COLO668 (cell line): ENCODE measurements at regions not wholly inside any gene's neighbourhood (a gene's known extent, or its start where the extent isn't known, plus 50 kb on each side); places are given as distances from the start of the nearest gene placed in this dataset.

Experiments
- DNase-seq: peaks from one replicate; lab custom pipeline; 2025; ENCODE audit not compliant: unreplicated experiment; lab: John Stamatoyannopoulos, UW

DNA sequence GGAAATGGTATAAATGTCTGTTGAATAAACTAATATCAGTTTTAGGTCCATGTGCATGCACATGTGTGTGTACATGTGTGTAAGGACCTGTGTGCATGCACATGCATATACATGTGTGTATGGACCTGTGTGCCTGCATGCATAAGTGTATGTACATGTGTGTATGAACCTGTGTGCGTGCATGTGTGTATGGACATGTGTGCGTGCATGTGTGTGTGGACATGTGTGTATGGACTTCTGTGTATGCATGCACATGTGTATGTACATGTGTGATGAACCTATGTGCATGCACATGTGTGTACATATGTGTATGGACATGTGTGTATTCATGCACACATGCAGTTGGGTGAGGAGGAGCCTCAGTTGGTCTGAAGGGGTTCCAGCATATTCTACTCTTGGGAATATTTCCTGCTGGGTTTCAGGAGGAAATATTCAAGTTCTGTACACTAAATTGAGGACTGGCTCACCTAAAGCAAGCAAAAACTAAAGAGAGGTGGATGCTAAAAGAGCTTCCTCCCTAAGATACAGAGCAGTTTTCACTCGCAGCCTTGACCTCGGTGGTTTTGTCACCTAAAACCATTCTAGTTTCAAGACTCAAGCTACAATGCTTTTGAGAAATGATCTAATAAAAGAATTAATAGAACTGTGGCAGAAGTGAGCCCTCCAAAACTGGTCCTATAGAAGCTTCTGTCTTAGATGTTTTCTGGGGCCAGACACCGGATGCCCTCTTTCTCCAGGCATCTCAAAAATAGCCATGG, 742.8 kb downstream of the MAFB start:
- no peak for DNase-seq

- no peak for DNase-seq
These were observed 744.2 kb downstream of the MAFB start for GRCh38 chr20:39944861-39945260.

DNA sequence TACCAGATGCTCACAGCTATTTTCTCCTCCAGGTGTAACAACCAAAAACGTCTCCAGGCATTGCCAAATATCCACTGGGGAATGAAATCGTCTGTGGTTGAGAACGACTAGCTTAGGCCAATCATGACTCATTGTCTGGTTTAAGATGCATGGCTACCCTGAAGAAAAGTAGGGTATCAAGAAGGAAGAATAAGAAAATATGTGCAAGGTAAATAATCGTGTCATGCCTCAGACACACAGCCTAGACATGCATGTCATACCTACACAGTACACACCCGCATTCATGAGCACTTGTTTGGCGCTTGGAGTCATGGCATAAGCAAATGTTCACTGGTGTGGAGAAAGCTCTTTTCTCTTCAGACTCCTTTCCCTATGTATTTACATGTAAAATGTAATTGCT, 745.7 kb downstream of the MAFB start:
- no peak for DNase-seq

DNA sequence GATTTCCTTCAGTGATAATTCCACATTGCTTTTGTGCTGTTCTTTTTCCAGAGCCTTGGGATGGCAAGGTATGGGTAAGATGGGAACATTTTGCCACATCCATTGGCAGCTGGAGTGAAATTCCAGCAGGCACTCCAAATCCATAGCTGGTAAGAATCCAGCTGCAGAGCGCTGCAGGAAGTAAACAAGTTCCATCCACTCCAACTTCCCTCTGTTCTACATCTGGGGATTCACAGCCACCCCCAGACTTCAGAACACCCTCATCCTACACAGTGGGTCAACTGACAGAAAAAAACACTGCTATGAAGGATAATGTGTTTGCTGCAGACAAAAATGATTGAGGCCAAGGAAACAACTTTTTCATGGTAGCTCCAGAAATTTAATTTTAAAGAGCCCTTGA, 747.8 kb downstream of the MAFB start:
- DNase-seq = no peak

- DNase-seq = no peak
These were observed 749.7 kb downstream of the MAFB start for GRCh38 chr20:39939241-39939865.

GRCh38 chr20:39936401-39936800, 752.6 kb downstream of the MAFB start:
- DNase-seq = no peak

DNA sequence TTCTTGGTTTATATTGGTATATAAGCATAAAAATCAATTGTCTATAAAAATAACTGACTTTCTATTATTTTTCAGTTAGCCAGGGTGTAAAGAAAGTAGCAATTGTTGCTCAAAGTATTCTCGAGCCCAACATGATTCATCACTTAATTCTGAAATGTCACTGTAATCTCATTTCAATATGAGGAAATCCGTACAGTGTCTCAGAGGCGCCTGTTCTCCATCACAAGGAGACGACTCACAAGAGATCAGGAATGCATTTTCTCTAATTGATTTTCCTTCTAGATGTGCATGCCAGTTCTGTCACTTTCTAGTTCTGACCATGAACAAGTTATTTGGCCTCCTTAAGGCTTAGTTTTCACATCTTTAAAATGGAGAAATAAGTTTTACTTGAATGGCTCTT, 753.1 kb downstream of the MAFB start:
- DNase-seq = no peak

GRCh38 chr20:39916236-39916765, 772.7 kb downstream of the MAFB start:
- DNase-seq = no peak

GRCh38 chr20:39913274-39913673, 775.8 kb downstream of the MAFB start:
- no peak for DNase-seq

- no peak for DNase-seq
These were observed 777.5 kb downstream of the MAFB start for GRCh38 chr20:39911497-39911896.

- no peak for DNase-seq
These were observed 778.5 kb downstream of the MAFB start for GRCh38 chr20:39910536-39910935.

- DNase-seq = no peak
These were observed 779.6 kb downstream of the MAFB start for GRCh38 chr20:39909447-39909846.

- DNase-seq = no peak
These were observed 784.4 kb downstream of the MAFB start for GRCh38 chr20:39904476-39905112.

- DNase-seq = no peak
These were observed 785.1 kb downstream of the MAFB start for GRCh38 chr20:39903806-39904465.

DNA sequence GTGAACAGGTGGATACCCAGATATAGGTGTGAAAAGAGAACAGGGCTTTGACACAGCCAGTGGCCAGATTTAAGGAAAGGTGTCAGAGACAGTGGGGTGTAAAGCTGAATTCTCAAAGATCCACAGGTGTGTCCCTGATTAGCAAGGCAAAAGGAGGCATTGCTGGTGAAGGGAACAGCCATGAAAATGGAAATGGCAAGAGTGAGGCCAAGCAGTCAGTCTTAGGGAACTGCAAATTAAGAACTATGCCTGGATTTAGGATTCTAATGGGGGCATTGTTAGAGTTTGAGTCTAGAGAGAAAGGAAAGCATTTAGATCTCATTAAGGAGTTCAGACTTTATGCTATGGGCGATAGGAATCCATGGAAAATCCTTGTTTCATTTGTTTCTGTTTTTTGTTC, 789.2 kb downstream of the MAFB start:
- DNase-seq = no peak

DNA sequence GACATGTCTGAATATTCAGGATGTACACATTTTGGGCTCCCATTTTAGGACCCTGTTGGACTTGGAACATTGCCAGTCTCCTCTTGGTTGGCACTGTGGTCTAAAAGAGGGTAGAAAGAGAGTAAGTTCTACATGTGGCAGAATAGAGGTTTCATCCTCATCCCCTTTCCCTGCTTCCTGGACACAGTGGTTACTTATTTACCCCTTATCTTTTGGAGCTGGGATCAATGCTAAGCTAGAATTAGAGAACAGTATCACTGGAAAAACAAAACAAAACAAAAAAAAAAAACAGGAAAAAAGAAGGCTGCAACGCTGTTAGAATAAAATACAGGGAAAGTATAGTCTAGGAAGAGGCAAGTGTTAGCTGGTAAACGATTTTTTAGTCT, 790.6 kb downstream of the MAFB start:
- no peak for DNase-seq

DNA sequence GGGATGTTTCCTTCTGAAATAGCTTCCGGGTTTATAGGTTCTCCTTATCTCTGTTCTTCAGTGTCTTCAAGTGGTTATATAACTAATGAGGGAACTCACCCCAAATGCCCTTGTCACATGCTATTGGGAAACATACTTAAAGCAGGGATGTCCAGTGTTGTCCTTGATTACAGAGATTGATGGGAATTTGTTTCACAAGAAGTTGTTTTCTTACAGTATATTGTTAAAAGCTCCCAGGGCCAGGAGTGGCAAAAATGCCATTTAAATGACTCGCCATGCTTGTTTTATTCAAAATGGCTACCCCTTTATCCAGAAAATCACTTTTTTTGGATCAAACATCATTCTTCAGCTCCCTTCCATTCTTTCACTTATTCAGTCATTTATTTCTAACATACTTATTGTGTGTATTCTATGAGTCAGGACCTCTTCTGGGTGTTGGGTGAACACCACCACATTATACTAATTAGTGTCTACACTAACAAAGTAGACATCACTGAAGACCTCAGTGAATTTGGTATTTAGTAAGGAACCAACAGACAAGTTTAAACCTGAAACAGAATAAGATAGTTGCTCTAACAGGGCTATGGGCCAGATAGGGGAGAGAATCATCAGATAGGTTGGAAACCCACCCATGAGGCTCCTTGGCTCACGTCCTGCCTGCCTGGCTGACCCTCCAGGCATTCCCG, 791.1 kb downstream of the MAFB start:
- DNase-seq = no peak

GRCh38 chr20:39897058-39897457, 792.0 kb downstream of the MAFB start:
- DNase-seq = no peak

DNA sequence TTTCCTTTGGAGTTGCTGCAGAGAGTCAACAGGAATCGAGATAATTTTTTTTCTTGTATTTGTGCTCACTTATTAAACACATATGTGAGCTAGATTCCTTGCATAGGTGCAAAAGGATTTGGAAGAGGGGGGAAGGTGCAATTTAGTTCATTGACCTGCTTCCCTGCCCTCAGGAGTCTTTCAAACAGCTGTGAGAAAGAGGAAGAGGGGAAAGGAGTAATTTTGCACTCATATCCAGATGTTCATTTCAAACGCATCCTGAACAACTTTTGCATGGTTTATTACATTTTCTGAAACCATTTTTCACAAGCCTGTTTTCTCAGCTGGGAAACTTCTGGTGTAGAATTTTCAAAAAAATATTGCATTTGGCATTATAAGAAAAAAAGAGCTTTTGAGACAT, 795.0 kb downstream of the MAFB start:
- DNase-seq = no peak

DNA sequence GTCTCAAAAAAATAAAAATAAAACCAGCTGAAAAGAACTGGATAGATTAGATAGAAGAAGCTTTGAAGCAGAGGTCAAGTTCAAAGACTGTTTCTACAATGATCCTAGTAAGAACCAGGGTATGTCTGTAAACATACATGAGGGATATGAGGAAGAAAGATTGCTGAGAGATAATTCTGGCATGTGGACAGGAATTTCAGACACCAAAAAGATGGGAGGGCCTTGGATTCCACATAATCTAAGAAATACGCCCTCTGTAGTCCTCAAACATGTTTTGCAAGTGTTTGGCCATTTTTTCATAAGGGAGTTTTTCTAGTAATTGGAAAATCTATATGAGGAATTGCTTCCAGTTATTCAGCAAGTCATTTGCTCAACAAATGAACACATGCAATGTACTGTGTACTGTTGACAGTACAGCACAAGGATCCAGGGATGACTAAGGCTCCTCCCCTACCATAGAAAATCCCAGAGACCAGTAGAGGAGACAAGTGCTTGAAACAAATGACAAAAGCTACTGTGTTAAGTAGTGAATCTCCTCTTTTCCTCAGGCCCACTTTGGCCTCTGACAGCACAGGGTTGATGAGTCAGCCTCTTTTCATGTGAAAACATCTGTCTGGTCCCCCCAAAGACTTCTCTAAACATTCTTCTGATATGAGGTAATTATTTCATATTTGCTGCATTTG, 795.9 kb downstream of the MAFB start:
- no peak for DNase-seq

GRCh38 chr20:39890697-39891096, 798.3 kb downstream of the MAFB start:
- DNase-seq = no peak
